ENCODE measurements at regions not wholly inside any gene's neighbourhood (a gene's known extent, or its start where the extent isn't known, plus 50 kb on each side); places are given as distances from the start of the nearest gene placed in this dataset.

- H3K27ac ChIP-seq (ENCODE audit: low read length), result no peak overlapping the region
- no peak overlapping the region for H3K9ac ChIP-seq (ENCODE audit: low read length)
- peaks cover 10% of the 10 kb centered on the region for H3K4me1 ChIP-seq (ENCODE audit: control insufficient read depth, low read depth, low read length)
- no peaks in the 10 kb centered on the region for H3K36me3 ChIP-seq (ENCODE audit: control insufficient read depth, low read depth, low read length)
- H3K27me3 ChIP-seq (ENCODE audit: control insufficient read depth, insufficient read depth, low read length), result peaks cover 56% of the 10 kb centered on the region
- H3K9me3 ChIP-seq (ENCODE audit: control insufficient read depth, low read depth, low read length), result no peaks in the 10 kb centered on the region
- H3K4me3 ChIP-seq (ENCODE audit: low read length), result no peak overlapping the region
These were observed 184.3 kb downstream of the TBXT start for GRCh38 chr6:165983112-165984072.

- Histone ChIP-seq H3K4me3 (ENCODE audit: low read length) (no peak overlapping the region), H3K27ac (ENCODE audit: low read length) (no peak overlapping the region), H3K9ac (ENCODE audit: low read length) (no peak overlapping the region), H3K9me3 (ENCODE audit: control insufficient read depth, low read depth, low read length) (no peaks in the 10 kb centered on the region), H3K4me1 (ENCODE audit: control insufficient read depth, low read depth, low read length) (peaks cover 7% of the 10 kb centered on the region), H3K36me3 (ENCODE audit: control insufficient read depth, low read depth, low read length) (no peaks in the 10 kb centered on the region), H3K27me3 (ENCODE audit: control insufficient read depth, insufficient read depth, low read length) (peaks cover 7% of the 10 kb centered on the region)
These were observed 189.2 kb downstream of the TBXT start for GRCh38 chr6:165978476-165978875.

GRCh38 chr6:165976684-165977083 lies 191.0 kb downstream of the TBXT start:
- H3K27me3 ChIP-seq (ENCODE audit: control insufficient read depth, insufficient read depth, low read length), result no peaks in the 10 kb centered on the region
- no peak overlapping the region for H3K27ac ChIP-seq (ENCODE audit: low read length)
- no peaks in the 10 kb centered on the region for H3K36me3 ChIP-seq (ENCODE audit: control insufficient read depth, low read depth, low read length)
- no peak overlapping the region for H3K4me3 ChIP-seq (ENCODE audit: low read length)
- peaks cover 7% of the 10 kb centered on the region for H3K4me1 ChIP-seq (ENCODE audit: control insufficient read depth, low read depth, low read length)
- H3K9ac ChIP-seq (ENCODE audit: low read length), result no peak overlapping the region
- no peaks in the 10 kb centered on the region for H3K9me3 ChIP-seq (ENCODE audit: control insufficient read depth, low read depth, low read length)

GRCh38 chr6:165974817-165975216 lies 192.8 kb downstream of the TBXT start:
- H3K9ac ChIP-seq (ENCODE audit: low read length), result no peak overlapping the region
- no peak overlapping the region for H3K27ac ChIP-seq (ENCODE audit: low read length)
- H3K27me3 ChIP-seq (ENCODE audit: control insufficient read depth, insufficient read depth, low read length), result no peaks in the 10 kb centered on the region
- no peak overlapping the region for H3K4me3 ChIP-seq (ENCODE audit: low read length)
- H3K9me3 ChIP-seq (ENCODE audit: control insufficient read depth, low read depth, low read length), result no peaks in the 10 kb centered on the region
- H3K4me1 ChIP-seq (ENCODE audit: control insufficient read depth, low read depth, low read length), result no peaks in the 10 kb centered on the region
- H3K36me3 ChIP-seq (ENCODE audit: control insufficient read depth, low read depth, low read length), result no peaks in the 10 kb centered on the region

GRCh38 chr6:165973473-165973872 lies 194.2 kb downstream of the TBXT start:
- Histone ChIP-seq H3K27ac (ENCODE audit: low read length) (no peak overlapping the region), H3K4me3 (ENCODE audit: low read length) (no peak overlapping the region), H3K9ac (ENCODE audit: low read length) (no peak overlapping the region), H3K4me1 (ENCODE audit: control insufficient read depth, low read depth, low read length) (no peaks in the 10 kb centered on the region), H3K9me3 (ENCODE audit: control insufficient read depth, low read depth, low read length) (no peaks in the 10 kb centered on the region), H3K27me3 (ENCODE audit: control insufficient read depth, insufficient read depth, low read length) (no peaks in the 10 kb centered on the region), H3K36me3 (ENCODE audit: control insufficient read depth, low read depth, low read length) (no peaks in the 10 kb centered on the region)

- no peaks in the 10 kb centered on the region for H3K36me3 ChIP-seq (ENCODE audit: control insufficient read depth, low read depth, low read length)
- no peaks in the 10 kb centered on the region for H3K9me3 ChIP-seq (ENCODE audit: control insufficient read depth, low read depth, low read length)
- no peaks in the 10 kb centered on the region for H3K4me1 ChIP-seq (ENCODE audit: control insufficient read depth, low read depth, low read length)
- H3K9ac ChIP-seq (ENCODE audit: low read length), result no peak overlapping the region
- H3K27me3 ChIP-seq (ENCODE audit: control insufficient read depth, insufficient read depth, low read length), result no peaks in the 10 kb centered on the region
- H3K27ac ChIP-seq (ENCODE audit: low read length), result no peak overlapping the region
- H3K4me3 ChIP-seq (ENCODE audit: low read length), result no peak overlapping the region
These were observed 195.4 kb downstream of the TBXT start for GRCh38 chr6:165972139-165972802.

GRCh38 chr6:165971202-165971601 lies 196.4 kb downstream of the TBXT start:
- no peaks in the 10 kb centered on the region for H3K27me3 ChIP-seq (ENCODE audit: control insufficient read depth, insufficient read depth, low read length)
- no peaks in the 10 kb centered on the region for H3K9me3 ChIP-seq (ENCODE audit: control insufficient read depth, low read depth, low read length)
- H3K9ac ChIP-seq (ENCODE audit: low read length), result no peak overlapping the region
- H3K36me3 ChIP-seq (ENCODE audit: control insufficient read depth, low read depth, low read length), result no peaks in the 10 kb centered on the region
- no peak overlapping the region for H3K27ac ChIP-seq (ENCODE audit: low read length)
- no peak overlapping the region for H3K4me3 ChIP-seq (ENCODE audit: low read length)
- H3K4me1 ChIP-seq (ENCODE audit: control insufficient read depth, low read depth, low read length), result no peaks in the 10 kb centered on the region

GRCh38 chr6:165970001-165970400 lies 197.7 kb downstream of the TBXT start:
- no peaks in the 10 kb centered on the region for H3K9me3 ChIP-seq (ENCODE audit: control insufficient read depth, low read depth, low read length)

GRCh38 chr6:165969184-165969583 lies 198.5 kb downstream of the TBXT start:
- H3K27me3 ChIP-seq (ENCODE audit: control insufficient read depth, insufficient read depth, low read length), result no peaks in the 10 kb centered on the region
- H3K36me3 ChIP-seq (ENCODE audit: control insufficient read depth, low read depth, low read length), result no peaks in the 10 kb centered on the region
- no peaks in the 10 kb centered on the region for H3K9me3 ChIP-seq (ENCODE audit: control insufficient read depth, low read depth, low read length)
- H3K4me3 ChIP-seq (ENCODE audit: low read length), result no peak overlapping the region
- H3K9ac ChIP-seq (ENCODE audit: low read length), result no peak overlapping the region
- no peaks in the 10 kb centered on the region for H3K4me1 ChIP-seq (ENCODE audit: control insufficient read depth, low read depth, low read length)
- H3K27ac ChIP-seq (ENCODE audit: low read length), result no peak overlapping the region

More at GRCh38 chr6:165970001-165970400, 197.7 kb downstream of the TBXT start:
- H3K4me3 ChIP-seq (ENCODE audit: low read length), result no peak overlapping the region
- H3K4me1 ChIP-seq (ENCODE audit: control insufficient read depth, low read depth, low read length), result no peaks in the 10 kb centered on the region
- H3K36me3 ChIP-seq (ENCODE audit: control insufficient read depth, low read depth, low read length), result no peaks in the 10 kb centered on the region
- no peaks in the 10 kb centered on the region for H3K27me3 ChIP-seq (ENCODE audit: control insufficient read depth, insufficient read depth, low read length)
- H3K9ac ChIP-seq (ENCODE audit: low read length), result no peak overlapping the region
- H3K27ac ChIP-seq (ENCODE audit: low read length), result no peak overlapping the region

GRCh38 chr6:165968408-165968807 lies 199.2 kb downstream of the TBXT start:
- no peaks in the 10 kb centered on the region for H3K27me3 ChIP-seq (ENCODE audit: control insufficient read depth, insufficient read depth, low read length)
- no peaks in the 10 kb centered on the region for H3K9me3 ChIP-seq (ENCODE audit: control insufficient read depth, low read depth, low read length)
- no peak overlapping the region for H3K27ac ChIP-seq (ENCODE audit: low read length)
- H3K4me1 ChIP-seq (ENCODE audit: control insufficient read depth, low read depth, low read length), result no peaks in the 10 kb centered on the region
- H3K9ac ChIP-seq (ENCODE audit: low read length), result no peak overlapping the region
- no peak overlapping the region for H3K4me3 ChIP-seq (ENCODE audit: low read length)
- H3K36me3 ChIP-seq (ENCODE audit: control insufficient read depth, low read depth, low read length), result no peaks in the 10 kb centered on the region

- Histone ChIP-seq H3K27ac (ENCODE audit: low read length) (no peak overlapping the region), H3K36me3 (ENCODE audit: control insufficient read depth, low read depth, low read length) (no peaks in the 10 kb centered on the region), H3K9me3 (ENCODE audit: control insufficient read depth, low read depth, low read length) (no peaks in the 10 kb centered on the region), H3K27me3 (ENCODE audit: control insufficient read depth, insufficient read depth, low read length) (no peaks in the 10 kb centered on the region), H3K4me3 (ENCODE audit: low read length) (no peak overlapping the region), H3K9ac (ENCODE audit: low read length) (no peak overlapping the region), H3K4me1 (ENCODE audit: control insufficient read depth, low read depth, low read length) (no peaks in the 10 kb centered on the region)
These were observed 199.7 kb downstream of the TBXT start for GRCh38 chr6:165967810-165968407.

All from iPS-18a (cell line).